A549 (cell line): ENCODE measurements at regions not wholly inside any gene's neighbourhood (a gene's known extent, or its start where the extent isn't known, plus 50 kb on each side); places are given as distances from the start of the nearest gene placed in this dataset.

ENCODE experiments used
- ATAC-seq, 2 experiments: fragments of 200-7000 bp in 1 of 2; fragments of >200 bp in 1 of 2; cut with Nextera tagmentation in 1 of 2; cut with Tn5 transposase in 1 of 2; 3 replicates each; pipeline versions ENCODE4 v1.8.0 to v1.9.1; 2018 to 2020; ENCODE audit warnings: mild to moderate bottlenecking in 1 of 2, moderate library complexity in 1 of 2
- CTCF ChIA-PET: fragments of 300-600 bp; sonication (Branson Sonifier 250); formaldehyde crosslinking; extraction: SDS; loops from one replicate; lab custom pipeline; 2021; ENCODE audit warnings: antibody characterized with exemption, inconsistent platforms; lab: Yijun Ruan, JAX
- POLR2A ChIA-PET: fragments of 350-600 bp; formaldehyde crosslinking; extraction: SDS; loops from one replicate; lab custom pipeline; 2021; ENCODE audit warnings: antibody characterized with exemption, inconsistent platforms; lab: Yijun Ruan, JAX
- DNase-seq, 2 experiments: peaks; one replicate each; pipeline versions ENCODE4 v3.0.0 to v3.0.0-alpha.2; 2011 to 2016; ENCODE audit warnings: low read depth in 1 of 2, low spot score in 1 of 2
- FAIRE-seq: peaks from 2 replicates; lab custom pipeline; 2011; peaks lifted over from hg19 to GRCh38; lab: Jason Lieb, UNC
- H3K27ac ChIP-seq, 2 experiments: fragments of >200 bp; sonication (Bioruptor Twin); formaldehyde crosslinking; 3 replicates each; pipeline ENCODE4 v1.5.1; 2016 to 2017
- H3K4me1 ChIP-seq: fragments of >200 bp; sonication (Bioruptor Twin); formaldehyde crosslinking; 3 replicates; pipeline ENCODE4 v1.6.1; 2016
- H3K4me2 ChIP-seq: fragments of >200 bp; sonication (Bioruptor Twin); formaldehyde crosslinking; 3 replicates; pipeline ENCODE4 v1.6.1; 2016
- H3K4me3 ChIP-seq: fragments of >200 bp; sonication (Bioruptor Twin); formaldehyde crosslinking; 3 replicates; pipeline ENCODE4 v1.5.1; 2016
- H3K9me3 ChIP-seq: fragments of >200 bp; sonication (Bioruptor Twin); formaldehyde crosslinking; 3 replicates; pipeline ENCODE4 v1.6.1; 2016
- CBX2 ChIP-seq: fragments of 200-600 bp; sonication (generic); IDR thresholded peaks from 2 replicates; pipeline ENCODE4 v1.6.1; 2016; ENCODE audit warnings: low read depth, mild to moderate bottlenecking, borderline replicate concordance
- CEBPB ChIP-seq, 2 experiments: fragments of >200 bp in 1 of 2; sonication (Bioruptor Twin) in 1 of 2; formaldehyde crosslinking in 1 of 2; IDR thresholded peaks; 2 replicates each; pipeline ENCODE4 v1.6.1; 2012 to 2016
- CHD2 ChIP-seq: fragments of 150-350 bp; IDR thresholded peaks from 2 replicates; pipeline ENCODE4 v1.6.1; 2014; ENCODE audit warnings: low read length; ENCODE audit not compliant: partially characterized antibody
- CHD4 ChIP-seq: fragments of 200-600 bp; sonication (generic); IDR thresholded peaks from 2 replicates; pipeline ENCODE4 v1.6.1; 2016; ENCODE audit warnings: antibody characterized with exemption, mild to moderate bottlenecking, borderline replicate concordance
- EHF ChIP-seq: fragments of 250-450 bp; sonication (Bioruptor Pico); IDR thresholded peaks from 2 replicates; pipeline ENCODE4 v1.5.0; 2020; ENCODE audit warnings: mild to moderate bottlenecking
- EP300 ChIP-seq, 2 experiments: fragments of >200 bp; sonication (Bioruptor Twin); formaldehyde crosslinking; IDR thresholded peaks; 2 replicates in 1 of 2; 3 replicates in 1 of 2; pipeline ENCODE4 v1.6.1; 2016 to 2017
- FOXS1 ChIP-seq: fragments of 250-450 bp; sonication (Bioruptor Pico); IDR thresholded peaks from 2 replicates; pipeline ENCODE4 v1.5.0; 2020; ENCODE audit warnings: mild to moderate bottlenecking, moderate library complexity
- HEYL ChIP-seq: fragments of 250-450 bp; sonication (Bioruptor Pico); IDR thresholded peaks from 2 replicates; pipeline ENCODE4 v1.8.0; 2021; ENCODE audit warnings: mild to moderate bottlenecking, moderate library complexity
- HOXA7 ChIP-seq: fragments of 250-450 bp; sonication (Bioruptor Pico); IDR thresholded peaks from 2 replicates; pipeline ENCODE4 v1.5.0; 2020; ENCODE audit warnings: mild to moderate bottlenecking, moderate library complexity
- JUNB ChIP-seq: fragments of >200 bp; sonication (Bioruptor Twin); formaldehyde crosslinking; IDR thresholded peaks from 2 replicates; pipeline ENCODE4 v1.6.1; 2016
- KDM1A ChIP-seq: fragments of 200-600 bp; sonication (generic); IDR thresholded peaks from 2 replicates; pipeline ENCODE4 v1.6.1; 2016; ENCODE audit warnings: low read depth, mild to moderate bottlenecking
- NFE2L2 ChIP-seq: fragments of 150-350 bp; conservative IDR thresholded peaks from 2 replicates; pipeline ENCODE4 v1.6.1; 2014; ENCODE audit warnings: low read length
- RCOR1 ChIP-seq: fragments of 150-350 bp; IDR thresholded peaks from 2 replicates; pipeline ENCODE4 v1.6.1; 2014; ENCODE audit warnings: antibody characterized with exemption, low read length, low read depth
- ZSCAN20 ChIP-seq: fragments of 250-450 bp; sonication (Bioruptor Pico); IDR thresholded peaks from 2 replicates; pipeline ENCODE4 v1.8.0; 2022; ENCODE audit warnings: mild to moderate bottlenecking, moderate library complexity
- WGBS: methylation state at CpG from one replicate; pipeline ENCODE4 v1.1.6; 2017; ENCODE audit errors: missing lambda C conversion rate; 5-methylcytosine and 5-hydroxymethylcytosine counted together
- TF ChIP-seq, protein P1 (sequence below): fragments of 250-450 bp; sonication (Bioruptor Pico); IDR thresholded peaks from 2 replicates; pipeline ENCODE4 v1.5.0; 2020; ENCODE audit warnings: low read depth, mild to moderate bottlenecking, moderate library complexity
- TF ChIP-seq, protein P2 (sequence below): fragments of 150-350 bp; IDR thresholded peaks from 2 replicates; pipeline ENCODE4 v1.6.1; 2014; ENCODE audit warnings: low read depth, mild to moderate bottlenecking, low read length
- TF ChIP-seq, protein P3 (sequence below): IDR thresholded peaks from 2 replicates; pipeline ENCODE4 v1.6.1; 2012
- TF ChIP-seq, protein P4 (sequence below): fragments of >200 bp; sonication (Bioruptor Twin); formaldehyde crosslinking; IDR thresholded peaks from 3 replicates; pipeline ENCODE4 v1.5.1; 2016
- TF ChIP-seq, protein P5 (sequence below): fragments of 450-650 bp; IDR thresholded peaks from 2 replicates; pipeline ENCODE4 v1.6.1; 2014; ENCODE audit warnings: antibody characterized with exemption

DNA sequence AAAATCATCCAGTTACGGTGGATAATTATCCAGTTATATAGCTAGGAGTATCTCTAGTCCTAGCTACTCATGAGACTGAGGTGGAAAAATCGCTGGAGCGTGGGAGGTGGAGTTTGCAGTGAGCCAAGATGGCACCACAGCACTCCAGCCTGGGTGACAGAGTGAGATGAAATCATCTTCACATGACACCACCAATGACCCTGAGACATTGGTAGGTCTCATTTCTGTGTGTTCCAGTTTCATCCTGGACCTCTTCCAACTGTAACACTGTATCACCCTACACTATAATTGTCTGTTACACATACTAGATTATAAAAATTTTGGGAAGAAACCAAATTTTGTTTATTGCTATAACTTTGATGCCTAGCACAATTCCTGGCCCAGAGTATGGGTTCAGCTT, 446.8 kb downstream of the TMEM135 start:
- CTCF ChIA-PET, result no interaction called here
- WGBS, result 1% methylated on average over 3 of the region's 3 CpGs
- FAIRE-seq, result no peak

DNA sequence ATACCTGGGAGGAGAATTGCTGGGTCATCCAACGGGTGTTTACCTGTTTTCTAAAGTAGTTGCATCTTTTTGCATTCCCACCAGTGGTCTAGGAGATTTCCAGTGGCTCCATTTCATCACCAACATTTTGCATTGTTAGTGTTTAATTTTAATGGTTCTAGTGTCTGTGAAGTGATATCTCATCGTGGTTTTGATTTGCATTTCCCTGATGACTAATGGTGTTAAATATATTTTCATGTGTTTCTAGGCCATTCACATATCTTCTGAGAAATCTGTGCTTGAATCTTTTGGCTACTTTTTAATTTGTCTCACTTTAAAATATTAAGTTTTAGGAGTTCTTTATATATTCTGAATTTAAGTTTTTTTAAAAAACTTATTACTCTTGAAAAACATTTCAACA, 439.6 kb downstream of the TMEM135 start:
- DNase-seq (no peak), FAIRE-seq (no peak), ATAC-seq (no peak)
- TF ChIP-seq, protein P1, sequence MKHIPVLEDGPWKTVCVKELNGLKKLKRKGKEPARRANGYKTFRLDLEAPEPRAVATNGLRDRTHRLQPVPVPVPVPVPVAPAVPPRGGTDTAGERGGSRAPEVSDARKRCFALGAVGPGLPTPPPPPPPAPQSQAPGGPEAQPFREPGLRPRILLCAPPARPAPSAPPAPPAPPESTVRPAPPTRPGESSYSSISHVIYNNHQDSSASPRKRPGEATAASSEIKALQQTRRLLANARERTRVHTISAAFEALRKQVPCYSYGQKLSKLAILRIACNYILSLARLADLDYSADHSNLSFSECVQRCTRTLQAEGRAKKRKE (CRISPR knock-in tag), result no peak
- TF ChIP-seq, protein P2, sequence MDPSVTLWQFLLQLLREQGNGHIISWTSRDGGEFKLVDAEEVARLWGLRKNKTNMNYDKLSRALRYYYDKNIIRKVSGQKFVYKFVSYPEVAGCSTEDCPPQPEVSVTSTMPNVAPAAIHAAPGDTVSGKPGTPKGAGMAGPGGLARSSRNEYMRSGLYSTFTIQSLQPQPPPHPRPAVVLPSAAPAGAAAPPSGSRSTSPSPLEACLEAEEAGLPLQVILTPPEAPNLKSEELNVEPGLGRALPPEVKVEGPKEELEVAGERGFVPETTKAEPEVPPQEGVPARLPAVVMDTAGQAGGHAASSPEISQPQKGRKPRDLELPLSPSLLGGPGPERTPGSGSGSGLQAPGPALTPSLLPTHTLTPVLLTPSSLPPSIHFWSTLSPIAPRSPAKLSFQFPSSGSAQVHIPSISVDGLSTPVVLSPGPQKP, result no peak
- TF ChIP-seq NFE2L2, result no peak
- TF ChIP-seq CHD4, result no peak
- TF ChIP-seq, protein P3, sequence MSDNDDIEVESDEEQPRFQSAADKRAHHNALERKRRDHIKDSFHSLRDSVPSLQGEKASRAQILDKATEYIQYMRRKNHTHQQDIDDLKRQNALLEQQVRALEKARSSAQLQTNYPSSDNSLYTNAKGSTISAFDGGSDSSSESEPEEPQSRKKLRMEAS, result no peak
- TF ChIP-seq CEBPB (IDR thresholded peaks at IDR 0.05), result no peak
- H3K4me3 ChIP-seq, result no peak overlapping the region
- H3K27ac ChIP-seq, result no peak overlapping the region
- H3K4me2 ChIP-seq, result no peak overlapping the region
- no peaks in the 10 kb centered on the region for H3K4me1 ChIP-seq
- ChIA-PET POLR2A (no interaction called here), CTCF (no interaction called here)
- WGBS, result 1% methylated on average over 2 of the region's 2 CpGs
- no peaks in the 10 kb centered on the region for H3K9me3 ChIP-seq

More for the DNA sequence above, 446.8 kb downstream of the TMEM135 start:
- no peak for ATAC-seq
- no peak for TF ChIP-seq EP300 (IDR thresholded peaks at IDR 0.05)
- TF ChIP-seq CHD2, result no peak
- no peak for TF ChIP-seq CHD4
- TF ChIP-seq, protein P4, sequence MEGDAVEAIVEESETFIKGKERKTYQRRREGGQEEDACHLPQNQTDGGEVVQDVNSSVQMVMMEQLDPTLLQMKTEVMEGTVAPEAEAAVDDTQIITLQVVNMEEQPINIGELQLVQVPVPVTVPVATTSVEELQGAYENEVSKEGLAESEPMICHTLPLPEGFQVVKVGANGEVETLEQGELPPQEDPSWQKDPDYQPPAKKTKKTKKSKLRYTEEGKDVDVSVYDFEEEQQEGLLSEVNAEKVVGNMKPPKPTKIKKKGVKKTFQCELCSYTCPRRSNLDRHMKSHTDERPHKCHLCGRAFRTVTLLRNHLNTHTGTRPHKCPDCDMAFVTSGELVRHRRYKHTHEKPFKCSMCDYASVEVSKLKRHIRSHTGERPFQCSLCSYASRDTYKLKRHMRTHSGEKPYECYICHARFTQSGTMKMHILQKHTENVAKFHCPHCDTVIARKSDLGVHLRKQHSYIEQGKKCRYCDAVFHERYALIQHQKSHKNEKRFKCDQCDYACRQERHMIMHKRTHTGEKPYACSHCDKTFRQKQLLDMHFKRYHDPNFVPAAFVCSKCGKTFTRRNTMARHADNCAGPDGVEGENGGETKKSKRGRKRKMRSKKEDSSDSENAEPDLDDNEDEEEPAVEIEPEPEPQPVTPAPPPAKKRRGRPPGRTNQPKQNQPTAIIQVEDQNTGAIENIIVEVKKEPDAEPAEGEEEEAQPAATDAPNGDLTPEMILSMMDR, result no peak
- TF ChIP-seq RCOR1, result no peak
- no peak for TF ChIP-seq HEYL (CRISPR knock-in tag)
- H3K4me2 ChIP-seq, result no peak overlapping the region
- H3K9me3 ChIP-seq, result no peaks in the 10 kb centered on the region
- no peak overlapping the region for H3K4me3 ChIP-seq
- no peak overlapping the region for H3K27ac ChIP-seq
- POLR2A ChIA-PET, result no interaction called here
- no peaks in the 10 kb centered on the region for H3K4me1 ChIP-seq
- no peak for DNase-seq

DNA sequence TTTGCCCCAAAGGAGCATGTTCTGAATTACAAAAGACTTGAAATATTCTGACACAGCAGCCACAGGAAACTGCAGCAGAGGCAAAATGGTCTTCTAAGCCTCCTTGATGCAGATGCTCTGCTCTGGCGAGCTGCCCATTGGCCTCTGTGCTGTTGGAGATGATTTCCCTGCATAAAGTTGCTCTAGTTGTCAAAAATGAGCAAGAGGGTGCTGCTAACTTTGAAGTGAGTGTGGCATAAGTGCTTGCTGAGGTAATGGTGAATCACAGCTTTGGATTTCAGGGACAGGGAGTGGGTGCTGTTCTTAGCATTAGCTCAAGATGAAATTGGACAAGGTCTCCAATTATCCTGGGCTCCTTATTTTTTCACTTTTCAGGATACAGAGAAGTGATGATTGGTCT, 435.4 kb downstream of the TMEM135 start:
- H3K4me2 ChIP-seq, result no peak overlapping the region
- FAIRE-seq (no peak), ATAC-seq (no peak), DNase-seq (no peak)
- no peak overlapping the region for H3K4me3 ChIP-seq
- POLR2A ChIA-PET, result no interaction called here
- no peaks in the 10 kb centered on the region for H3K4me1 ChIP-seq
- CTCF ChIA-PET, result interaction anchor here (0.6 to 0.8 kb wide), 2 partner anchors 52 to 1326 kb away, joined by 3 to 4 read pairs; no protein-coding TSS in a partner anchor
- H3K27ac ChIP-seq, result no peak overlapping the region
- H3K9me3 ChIP-seq, result no peaks in the 10 kb centered on the region
- no peak for TF ChIP-seq JUNB
- TF ChIP-seq, protein P2, result no peak
- no peak for TF ChIP-seq FOXS1 (CRISPR knock-in tag)
- TF ChIP-seq, all 56 proteins: peak for 0
- WGBS, result 0% methylated on average over 1 of the region's 1 CpG

DNA sequence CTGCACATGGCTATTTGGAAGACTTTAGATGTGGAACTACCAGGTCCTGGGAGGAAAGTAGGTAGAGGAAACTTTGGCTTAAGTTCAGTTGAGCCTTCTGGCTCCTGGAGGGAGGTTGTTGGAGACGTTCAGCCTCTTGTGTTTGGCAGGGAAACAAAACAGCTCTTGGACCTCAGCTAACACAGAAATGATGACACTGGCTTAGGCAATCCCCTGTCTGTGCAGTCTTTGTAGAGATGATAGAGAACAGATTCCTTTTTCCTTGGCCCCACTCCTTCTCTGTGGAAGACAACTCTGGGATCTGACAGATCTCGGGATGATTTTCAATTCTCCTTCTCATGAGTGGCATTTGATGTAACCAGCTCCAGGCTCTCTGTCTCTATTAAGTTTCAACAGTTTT, 428.5 kb downstream of the TMEM135 start:
- Histone ChIP-seq H3K4me3 (no peak overlapping the region), H3K9me3 (no peaks in the 10 kb centered on the region), H3K4me1 (no peaks in the 10 kb centered on the region), H3K27ac (no peak overlapping the region), H3K4me2 (no peak overlapping the region)
- 0% methylated on average over 2 of the region's 2 CpGs for WGBS
- CTCF ChIA-PET, result no interaction called here
- FAIRE-seq (no peak), ATAC-seq (no peak), DNase-seq (no peak)
- TF ChIP-seq HOXA7 (CRISPR knock-in tag) (no peak), KDM1A (no peak), EHF (no peak), CBX2 (no peak), ZSCAN20 (CRISPR knock-in tag) (no peak)
- TF ChIP-seq, protein P5, sequence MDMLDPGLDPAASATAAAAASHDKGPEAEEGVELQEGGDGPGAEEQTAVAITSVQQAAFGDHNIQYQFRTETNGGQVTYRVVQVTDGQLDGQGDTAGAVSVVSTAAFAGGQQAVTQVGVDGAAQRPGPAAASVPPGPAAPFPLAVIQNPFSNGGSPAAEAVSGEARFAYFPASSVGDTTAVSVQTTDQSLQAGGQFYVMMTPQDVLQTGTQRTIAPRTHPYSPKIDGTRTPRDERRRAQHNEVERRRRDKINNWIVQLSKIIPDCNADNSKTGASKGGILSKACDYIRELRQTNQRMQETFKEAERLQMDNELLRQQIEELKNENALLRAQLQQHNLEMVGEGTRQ, result no peak
- POLR2A ChIA-PET, result no interaction called here
